HG03558 (cell line): ENCODE measurements at regions not wholly inside any gene's neighbourhood (a gene's known extent, or its start where the extent isn't known, plus 50 kb on each side); places are given as distances from the start of the nearest gene placed in this dataset.

Experiments
- ATAC-seq: cut with Tn5 transposase; IDR thresholded peaks from one replicate; pipeline ENCODE4 v1.9.1; 2021; ENCODE audit warnings: moderate number of reproducible peaks; ENCODE audit not compliant: unreplicated experiment; ENCODE audit errors: extremely low read depth

GRCh38 chr12:24436667-24437066 lies 487.2 kb upstream of the SOX5 start:
- no peak for ATAC-seq

DNA sequence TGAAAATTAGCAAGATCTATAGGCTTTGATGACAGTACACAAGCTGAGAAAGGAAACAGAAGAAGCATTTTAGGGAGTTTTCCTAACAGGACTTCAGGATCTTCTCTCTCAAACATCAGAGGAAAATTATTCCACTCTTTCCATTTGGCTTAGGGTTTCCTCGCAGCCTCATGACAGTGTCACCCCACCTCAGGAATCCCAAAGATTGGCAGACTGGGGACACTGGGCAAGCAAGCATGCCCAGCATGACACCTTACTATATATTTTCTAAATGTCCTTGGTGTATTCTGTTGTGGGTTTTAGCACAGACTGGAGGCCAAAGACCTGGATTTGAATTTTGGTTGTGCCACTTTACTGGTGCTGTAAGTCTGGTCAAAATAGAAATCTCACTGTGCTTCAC lies 482.4 kb upstream of the SOX5 start:
- no peak for ATAC-seq

- no peak for ATAC-seq
These were observed 478.3 kb upstream of the SOX5 start for GRCh38 chr12:24427776-24428175.

DNA sequence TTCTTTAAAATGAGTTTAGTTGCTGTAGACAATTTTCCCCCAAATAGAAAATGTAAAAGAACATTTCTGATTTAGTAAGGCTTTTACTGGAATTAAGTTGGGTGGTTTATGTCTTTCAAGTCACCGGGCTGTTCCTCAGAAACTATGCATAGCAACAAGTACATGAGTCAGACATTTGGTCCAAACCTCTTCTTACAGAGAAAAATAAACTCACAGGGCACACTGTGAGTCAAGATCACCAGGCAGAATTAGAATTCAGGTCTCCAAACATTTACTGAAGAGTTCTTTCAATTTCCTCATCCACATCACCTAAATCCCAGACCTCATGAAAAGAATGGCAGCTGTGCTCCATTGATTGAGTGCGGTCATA lies 476.1 kb upstream of the SOX5 start:
- no peak for ATAC-seq

DNA sequence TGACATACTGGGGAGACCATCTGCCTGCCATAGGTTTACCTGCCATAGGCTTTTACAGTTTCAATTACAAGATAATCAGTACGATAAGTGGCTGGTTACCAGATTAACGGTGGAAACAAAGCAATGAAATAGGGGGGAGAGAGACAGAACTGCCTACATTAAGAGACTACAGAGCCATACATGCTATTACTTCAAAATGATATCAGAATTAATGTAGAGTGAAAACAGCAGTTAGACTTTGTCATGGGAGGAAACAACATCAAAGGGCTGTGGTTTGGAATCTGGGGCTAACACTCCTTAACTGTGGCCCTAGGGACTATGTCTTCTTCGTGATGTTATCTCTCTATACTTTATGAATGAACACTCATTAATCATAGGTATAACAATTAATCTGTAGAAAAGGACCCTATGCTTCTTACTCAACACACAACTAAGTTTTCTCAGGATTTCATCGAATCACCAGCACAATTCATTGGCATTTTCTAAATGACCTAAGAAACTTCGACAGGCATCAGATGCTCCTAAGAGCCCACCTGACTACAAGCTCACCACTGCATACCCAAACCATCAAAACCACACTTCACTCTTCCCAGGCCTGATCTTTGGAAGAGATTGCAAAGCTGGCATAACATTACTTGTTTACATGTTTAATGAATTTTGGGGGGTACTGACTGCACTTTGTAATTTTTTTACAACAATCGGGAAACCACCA lies 475.6 kb upstream of the SOX5 start:
- no peak for ATAC-seq

GRCh38 chr12:24424376-24424775 lies 474.9 kb upstream of the SOX5 start:
- no peak for ATAC-seq

DNA sequence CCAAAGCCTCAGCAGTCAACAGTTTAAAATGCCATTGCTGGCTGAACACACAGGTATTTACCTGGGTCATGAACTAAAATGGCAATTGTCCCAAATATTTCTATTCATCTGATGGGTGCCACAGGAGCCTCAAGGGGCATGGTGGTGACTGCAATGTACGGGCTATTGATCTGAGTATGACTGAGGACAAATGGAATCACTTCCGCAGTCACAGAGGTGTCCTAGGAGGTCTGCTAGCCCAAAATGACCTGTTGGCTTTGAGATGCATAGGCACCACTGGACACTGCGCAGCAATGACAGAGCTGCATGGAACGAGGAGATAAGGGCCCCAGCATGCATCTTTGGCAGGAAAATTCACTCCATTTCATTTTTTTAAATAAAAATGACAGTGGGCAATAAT lies 474.1 kb upstream of the SOX5 start:
- ATAC-seq = no peak

DNA sequence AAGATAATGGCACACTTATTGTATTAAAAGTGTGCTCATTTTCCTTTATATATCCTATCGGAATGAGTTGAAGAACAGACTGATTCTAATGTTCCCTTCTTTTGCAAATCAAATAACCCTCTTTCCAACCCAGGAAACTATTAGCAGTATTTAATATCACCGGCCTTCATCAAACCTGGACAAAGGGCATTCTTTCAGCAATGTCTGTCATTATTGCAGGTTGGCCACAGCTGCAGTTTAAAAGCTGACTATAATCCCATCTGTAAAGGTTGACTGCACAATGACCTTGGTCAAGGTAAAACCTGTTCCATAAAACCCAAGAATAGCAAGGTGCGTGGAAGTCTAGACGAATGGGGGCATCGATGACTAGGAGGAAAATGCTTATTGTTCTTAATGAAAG lies 472.3 kb upstream of the SOX5 start:
- no peak for ATAC-seq

DNA sequence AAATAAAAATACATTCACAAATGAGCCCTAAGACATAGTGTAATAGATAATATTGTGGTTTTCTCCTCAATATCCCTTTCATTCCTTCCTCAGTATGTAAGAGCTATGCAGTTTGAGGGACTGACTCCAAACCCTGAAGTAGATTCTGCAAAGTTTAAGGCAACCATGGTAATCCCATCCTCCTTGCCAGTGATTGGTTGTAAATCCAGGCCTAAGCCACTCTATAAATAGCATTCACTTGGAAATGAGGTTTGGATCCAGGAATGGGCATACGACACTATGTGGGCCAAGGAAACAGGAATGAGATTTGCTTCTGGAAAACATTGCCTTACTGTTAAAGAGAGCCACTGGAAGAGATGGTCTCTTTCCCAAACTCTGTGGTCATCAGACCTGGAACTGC lies 468.7 kb upstream of the SOX5 start:
- ATAC-seq = no peak

- no peak for ATAC-seq
These were observed 467.1 kb upstream of the SOX5 start for GRCh38 chr12:24416423-24417109.

- ATAC-seq = no peak
These were observed 466.5 kb upstream of the SOX5 start for GRCh38 chr12:24415934-24416333.

- no peak for ATAC-seq
These were observed 465.0 kb upstream of the SOX5 start for GRCh38 chr12:24414480-24414879.

DNA sequence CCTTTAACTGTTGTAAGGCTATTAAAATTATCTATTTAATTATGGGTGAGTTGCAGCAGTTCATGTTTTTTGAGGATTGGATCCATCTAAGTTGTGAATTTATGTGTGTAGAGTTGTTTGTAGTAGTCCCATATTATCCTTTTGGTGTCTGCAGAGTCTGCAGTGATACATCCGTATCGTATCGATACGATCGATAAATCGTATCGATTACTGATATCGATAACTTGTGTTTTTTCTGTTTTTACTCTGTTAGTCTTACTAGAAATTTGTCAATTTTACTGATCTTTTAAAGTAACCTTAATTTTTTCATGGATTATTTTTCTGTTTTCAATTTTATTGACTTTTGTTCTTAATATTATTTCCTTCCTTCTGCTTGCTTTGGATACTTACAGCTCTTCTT lies 462.5 kb upstream of the SOX5 start:
- ATAC-seq = no peak

- no peak for ATAC-seq
These were observed 460.4 kb upstream of the SOX5 start for GRCh38 chr12:24409868-24410267.

- ATAC-seq = no peak
These were observed 458.8 kb upstream of the SOX5 start for GRCh38 chr12:24408305-24408704.

DNA sequence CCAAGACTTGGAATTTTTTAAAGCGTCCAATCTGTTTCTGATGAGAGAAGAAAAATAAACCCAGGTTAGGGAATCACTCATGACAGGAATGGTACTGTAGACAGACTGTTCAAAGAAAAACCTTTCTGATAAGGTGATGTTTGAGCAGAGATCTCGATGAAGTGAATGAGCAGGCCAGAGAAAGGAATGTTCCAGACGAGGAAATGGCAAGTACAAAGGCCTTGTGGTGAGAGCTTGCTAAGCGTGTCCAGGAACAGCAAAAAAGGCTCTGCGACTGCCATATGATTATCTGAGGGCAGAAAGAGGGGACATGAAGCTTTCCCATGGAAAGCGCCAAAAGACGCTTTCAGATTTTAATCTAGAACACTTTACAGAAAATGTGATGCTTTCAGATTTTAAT lies 458.4 kb upstream of the SOX5 start:
- no peak for ATAC-seq

- ATAC-seq = no peak
These were observed 454.8 kb upstream of the SOX5 start for GRCh38 chr12:24404086-24404815.

GRCh38 chr12:24400533-24400932 lies 451.1 kb upstream of the SOX5 start:
- ATAC-seq = no peak

- ATAC-seq = peak; percentile 59
These were observed 449.1 kb upstream of the SOX5 start for GRCh38 chr12:24398605-24399004.

DNA sequence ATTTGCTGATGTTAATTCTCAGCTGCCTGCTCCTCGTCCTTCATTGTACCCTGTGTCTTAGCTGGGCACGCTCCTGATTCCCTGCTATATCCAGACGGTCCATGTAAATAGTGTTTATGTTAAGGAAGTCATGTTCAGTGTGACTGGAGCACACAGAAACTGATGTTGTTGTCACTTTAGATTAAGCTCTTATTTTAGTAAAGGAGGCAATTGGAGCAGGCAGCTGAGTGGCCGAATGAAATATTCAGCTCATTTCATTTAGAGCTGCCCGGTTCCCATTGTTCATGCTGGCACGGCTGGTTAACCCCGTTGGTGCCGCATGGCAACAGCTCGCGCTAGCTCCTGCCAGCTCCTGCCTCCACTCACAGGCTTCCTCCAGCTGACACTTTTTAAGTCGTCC lies 446.8 kb upstream of the SOX5 start:
- ATAC-seq = no peak

DNA sequence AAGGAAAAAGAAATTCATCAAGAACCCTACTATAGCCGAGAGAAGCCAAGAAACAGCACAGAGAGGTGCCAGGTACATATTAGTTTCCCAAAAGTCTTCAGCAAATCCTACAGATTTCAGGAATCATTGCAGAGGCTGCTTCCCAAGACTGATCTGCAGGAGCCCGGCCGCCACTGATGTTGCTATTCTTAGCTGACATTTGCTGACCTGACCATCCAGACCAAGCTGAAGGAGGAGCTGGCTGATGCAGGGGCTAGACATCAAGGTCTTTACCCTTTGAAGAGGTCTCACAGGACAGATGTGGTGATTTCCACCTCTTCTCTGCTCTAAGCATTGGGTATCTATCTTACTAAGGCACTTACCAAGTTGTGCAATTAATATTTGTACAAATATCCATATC lies 444.8 kb upstream of the SOX5 start:
- ATAC-seq = no peak

GRCh38 chr12:24393071-24393470 lies 443.6 kb upstream of the SOX5 start:
- ATAC-seq = no peak
